GM12878 (cell line): ENCODE measurements at regions not wholly inside any gene's neighbourhood (a gene's known extent, or its start where the extent isn't known, plus 50 kb on each side); places are given as distances from the start of the nearest gene placed in this dataset.

Source experiments
- ATAC-seq: fragments of 200-7000 bp; cut with Tn5 transposase; 3 replicates; pipeline ENCODE4 v1.9.1; 2020; ENCODE audit warnings: mild to moderate bottlenecking, moderate library complexity
- BruUV-seq: library from RNA; stranded (reverse); fragments of 400-500 nt; replicated peaks from 2 replicates; lab custom pipeline; 2021; lab: Mats Ljungman, UMichigan
- CTCF ChIA-PET: fragments of 300-600 bp; sonication (Branson Sonifier 250); formaldehyde crosslinking; extraction: SDS; loops from one replicate; lab custom pipeline; 2021; ENCODE audit warnings: inconsistent platforms; lab: Yijun Ruan, JAX
- POLR2A ChIA-PET: fragments of 350-600 bp; formaldehyde crosslinking; extraction: SDS; loops from one replicate; lab custom pipeline; 2021; ENCODE audit warnings: inconsistent platforms; lab: Charles Lee
- RAD21 ChIA-PET: fragments of 300-600 bp; sonication (Branson Sonifier 250); formaldehyde crosslinking; loops from one replicate; lab custom pipeline; 2023; ENCODE audit warnings: antibody characterized with exemption; ENCODE audit not compliant: unreplicated experiment; lab: Charles Lee
- SMC1A ChIA-PET: fragments of 300-600 bp; sonication (Branson Sonifier 250); formaldehyde crosslinking; loops from one replicate; lab custom pipeline; 2023; ENCODE audit not compliant: unreplicated experiment, uncharacterized antibody; lab: Charles Lee
- DNase-seq: peaks from one replicate; pipeline ENCODE4 v3.0.0-alpha.2; 2011; ENCODE audit warnings: low read depth, low spot score
- FAIRE-seq: peaks from 3 replicates; lab custom pipeline; 2011; peaks lifted over from hg19 to GRCh38; lab: Jason Lieb, UNC
- H2AFZ ChIP-seq: 2 replicates; pipeline ENCODE4 v1.6.0; 2011; ENCODE audit warnings: low read depth, low read length, control low read depth; ENCODE audit not compliant: control insufficient read depth
- H3K27ac ChIP-seq: 2 replicates; pipeline ENCODE4 v1.5.1; 2011; ENCODE audit warnings: control low read depth; ENCODE audit not compliant: control insufficient read depth, insufficient read depth
- H3K27me3 ChIP-seq, 2 experiments: replicated peaks in 1 of 2; 2 replicates each; pipeline versions ENCODE4 v1.6.0 to v1.6.1; 2011; ENCODE audit warnings: low read length in 1 of 2; ENCODE audit not compliant: control insufficient read depth in 2 of 2, insufficient read depth in 2 of 2
- H3K36me3 ChIP-seq, 2 experiments: 2 replicates each; pipeline ENCODE4 v1.5.1; 2011; ENCODE audit warnings: low read length in 1 of 2; ENCODE audit not compliant: control insufficient read depth in 2 of 2, insufficient read depth in 2 of 2
- H3K4me1 ChIP-seq: 2 replicates; pipeline ENCODE4 v1.6.1; 2011; ENCODE audit warnings: mild to moderate bottlenecking, low read length, moderate library complexity, mixed read lengths; ENCODE audit not compliant: control insufficient read depth, insufficient read depth
- H3K4me2 ChIP-seq: 2 replicates; pipeline ENCODE4 v1.6.0; 2011; ENCODE audit warnings: control low read depth; ENCODE audit not compliant: control insufficient read depth, insufficient read depth
- H3K4me3 ChIP-seq: fragments of 200-600 bp; sonication (generic); 2 replicates; pipeline ENCODE4 v1.5.1; 2016
- H3K79me2 ChIP-seq: 2 replicates; pipeline ENCODE4 v1.6.0; 2011; ENCODE audit warnings: low read length; ENCODE audit not compliant: control insufficient read depth, insufficient read depth
- H3K9ac ChIP-seq: 2 replicates; pipeline ENCODE4 v1.8.0; 2011; ENCODE audit warnings: low read length, control low read depth, mixed read lengths; ENCODE audit not compliant: control insufficient read depth, insufficient read depth
- H3K9me3 ChIP-seq: replicated peaks from 3 replicates; pipeline ENCODE4 v1.5.1; 2011; ENCODE audit warnings: mild to moderate bottlenecking, low read length; ENCODE audit not compliant: control insufficient read depth, insufficient read depth
- H4K20me1 ChIP-seq: 2 replicates; pipeline ENCODE4 v1.6.0; 2011; ENCODE audit not compliant: control insufficient read depth, insufficient read depth
- CBX5 ChIP-seq: sonication (generic); IDR thresholded peaks from 2 replicates; pipeline ENCODE4 v1.6.1; 2016; ENCODE audit warnings: low read depth, moderate library complexity, mild to moderate bottlenecking, inconsistent platforms
- MEF2B ChIP-seq: fragments of 450-650 bp; IDR thresholded peaks from 2 replicates; pipeline ENCODE4 v1.6.1; 2018; ENCODE audit warnings: mild to moderate bottlenecking, moderate library complexity; ENCODE audit not compliant: partially characterized antibody, poor library complexity, severe bottlenecking
- SPI1 ChIP-seq: IDR thresholded peaks from 2 replicates; pipeline ENCODE4 v1.6.1; 2011; ENCODE audit warnings: low read depth, mild to moderate bottlenecking, low read length, moderate library complexity, borderline replicate concordance; ENCODE audit not compliant: insufficient read depth
- WGBS: methylation state at CpG from one replicate; pipeline ENCODE4 v1.1.6; 2016; ENCODE audit warnings: low lambda C conversion rate; ENCODE audit not compliant: insufficient replicate concordance, insufficient coverage; ENCODE audit errors: missing lambda C conversion rate; 5-methylcytosine and 5-hydroxymethylcytosine counted together
- in situ Hi-C: fragments of 300-500 bp; cut with MboI; formaldehyde crosslinking; loops from 9 replicates; pipeline ENCODE4 v1.14.3; 2018; ENCODE audit warnings: mixed read lengths
- intact Hi-C: fragments of 100-400 bp; cut with micrococcal nuclease; formaldehyde crosslinking; loops from one replicate; pipeline ENCODE4 v1.14.2; 2022; ENCODE audit not compliant: unreplicated experiment

DNA sequence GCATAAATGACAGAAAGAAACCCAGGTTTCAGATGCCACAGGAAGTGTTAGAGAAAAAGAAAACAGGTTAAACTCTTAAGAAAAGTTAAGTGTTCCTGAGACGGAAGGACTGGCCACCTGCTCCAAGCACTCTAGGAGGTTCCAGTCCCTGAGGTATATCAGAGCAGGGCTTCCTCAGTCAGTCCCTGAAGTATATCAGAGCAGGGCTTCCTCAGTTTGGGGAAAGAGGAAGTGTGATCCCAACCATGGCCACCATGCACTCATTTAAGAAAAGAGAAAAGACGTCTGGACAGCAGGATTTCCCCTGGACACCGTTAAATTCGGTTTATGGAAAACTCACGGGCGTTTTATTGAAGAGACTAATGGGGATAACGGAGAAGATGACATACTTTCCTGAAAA is 133.4 kb upstream of the PFKP start:
- peaks cover 4% of the 10 kb centered on the region; the same call in 2 of the 3 replicates for H3K9me3 ChIP-seq
- H3K4me2 ChIP-seq = no peak overlapping the region
- peak; percentile 60; the same call in 1 of the 2 replicates for TF ChIP-seq SPI1
- TF ChIP-seq CBX5 = no peak
- no peaks in the 10 kb centered on the region for H3K4me1 ChIP-seq
- SMC1A ChIA-PET = no interaction called here
- POLR2A ChIA-PET = no interaction called here
- DNase-seq (no peak), ATAC-seq (no peak), FAIRE-seq (no peak)
- BruUV-seq = no TSS peak
- no peak overlapping the region for H3K4me3 ChIP-seq
- H4K20me1 ChIP-seq = no peaks in the 10 kb centered on the region
- peaks cover 0 to 1% of the 10 kb centered on the region in 2 experiments; a peak in 2 of 4 replicates for H3K27me3 ChIP-seq
- no peaks in the 10 kb centered on the region for H3K79me2 ChIP-seq
- H2AFZ ChIP-seq = no peak overlapping the region
- RAD21 ChIA-PET = no interaction called here
- no peak overlapping the region for H3K27ac ChIP-seq
- H3K9ac ChIP-seq = no peak overlapping the region
- in situ Hi-C loops = no loop called here
- intact Hi-C loops = no loop called here
- H3K36me3 ChIP-seq = no peaks in the 10 kb centered on the region
- WGBS = 58% methylated on average over 7 of the region's 7 CpGs
- CTCF ChIA-PET = no interaction called here

DNA sequence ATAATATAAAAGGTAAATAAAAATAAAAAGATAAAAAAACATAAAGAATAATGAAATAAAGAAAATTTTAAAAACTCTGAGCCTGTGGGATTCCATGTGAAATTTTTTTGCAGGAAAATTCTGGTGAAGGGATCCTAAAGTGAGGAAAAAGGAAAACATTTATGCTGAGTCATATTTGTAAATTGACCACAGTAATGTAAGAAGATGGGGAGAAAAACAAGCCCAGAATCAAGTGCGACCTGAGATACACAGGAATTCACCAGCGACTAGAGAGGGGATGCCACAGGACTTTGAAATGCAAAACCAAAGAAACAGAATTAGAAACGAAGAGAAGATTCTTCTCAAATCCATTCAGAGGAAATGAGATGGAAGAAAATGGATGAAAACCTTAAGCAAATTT is 133.8 kb upstream of the PFKP start:
- BruUV-seq = no TSS peak
- Histone ChIP-seq H3K9me3 (peaks cover 4% of the 10 kb centered on the region; the same call in 2 of the 3 replicates), H3K36me3 (no peaks in the 10 kb centered on the region), H3K9ac (no peak overlapping the region), H3K27me3 (peaks cover 0 to 1% of the 10 kb centered on the region in 2 experiments; a peak in 2 of 4 replicates), H2AFZ (no peak overlapping the region), H3K4me1 (no peaks in the 10 kb centered on the region), H3K4me2 (no peak overlapping the region), H4K20me1 (no peaks in the 10 kb centered on the region), H3K79me2 (no peaks in the 10 kb centered on the region), H3K4me3 (no peak overlapping the region), H3K27ac (no peak overlapping the region)
- ChIA-PET RAD21 (no interaction called here), CTCF (no interaction called here), SMC1A (no interaction called here), POLR2A (no interaction called here)
- intact Hi-C loops = no loop called here
- ATAC-seq (no peak), DNase-seq (no peak), FAIRE-seq (no peak)
- in situ Hi-C loops = no loop called here
- 13% methylated on average over 3 of the region's 3 CpGs for WGBS
- no peak for TF ChIP-seq MEF2B
